Testis (tissue), 2 donors: ENCODE measurements at regions not wholly inside any gene's neighbourhood (a gene's known extent, or its start where the extent isn't known, plus 50 kb on each side); places are given as distances from the start of the nearest gene placed in this dataset.

Experiments
- POLR2A ChIP-seq: fragments of 450-650 bp; IDR thresholded peaks from one replicate; pipeline ENCODE4 v1.6.1; 2017; ENCODE audit warnings: antibody characterized with exemption, mild to moderate bottlenecking, moderate library complexity
- TF ChIP-seq, protein P1 (sequence below), 3 experiments: fragments of 450-650 bp in 2 of 3; fragments of 200-600 bp in 1 of 3; sonication (generic) in 1 of 3; IDR thresholded peaks; one replicate each; pipeline ENCODE4 v1.5.1; 2016 to 2019; ENCODE audit warnings: antibody characterized with exemption in 3 of 3, mild to moderate bottlenecking in 2 of 3, moderate library complexity in 1 of 3

GRCh38 chr2:118769707-118770400 is 77.6 kb downstream of the EN1 start:
- TF ChIP-seq, protein P1, sequence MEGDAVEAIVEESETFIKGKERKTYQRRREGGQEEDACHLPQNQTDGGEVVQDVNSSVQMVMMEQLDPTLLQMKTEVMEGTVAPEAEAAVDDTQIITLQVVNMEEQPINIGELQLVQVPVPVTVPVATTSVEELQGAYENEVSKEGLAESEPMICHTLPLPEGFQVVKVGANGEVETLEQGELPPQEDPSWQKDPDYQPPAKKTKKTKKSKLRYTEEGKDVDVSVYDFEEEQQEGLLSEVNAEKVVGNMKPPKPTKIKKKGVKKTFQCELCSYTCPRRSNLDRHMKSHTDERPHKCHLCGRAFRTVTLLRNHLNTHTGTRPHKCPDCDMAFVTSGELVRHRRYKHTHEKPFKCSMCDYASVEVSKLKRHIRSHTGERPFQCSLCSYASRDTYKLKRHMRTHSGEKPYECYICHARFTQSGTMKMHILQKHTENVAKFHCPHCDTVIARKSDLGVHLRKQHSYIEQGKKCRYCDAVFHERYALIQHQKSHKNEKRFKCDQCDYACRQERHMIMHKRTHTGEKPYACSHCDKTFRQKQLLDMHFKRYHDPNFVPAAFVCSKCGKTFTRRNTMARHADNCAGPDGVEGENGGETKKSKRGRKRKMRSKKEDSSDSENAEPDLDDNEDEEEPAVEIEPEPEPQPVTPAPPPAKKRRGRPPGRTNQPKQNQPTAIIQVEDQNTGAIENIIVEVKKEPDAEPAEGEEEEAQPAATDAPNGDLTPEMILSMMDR (IDR thresholded peaks at IDR 0.05), result no peak
- TF ChIP-seq POLR2A, result no peak
